ENCODE measurements at regions not wholly inside any gene's neighbourhood (a gene's known extent, or its start where the extent isn't known, plus 50 kb on each side); places are given as distances from the start of the nearest gene placed in this dataset.
"Not testable (repeated sequence)": the region's sequence is repeated elsewhere in the genome, so short reads cannot be mapped to it uniquely, and the experiment has no call there.

DNA sequence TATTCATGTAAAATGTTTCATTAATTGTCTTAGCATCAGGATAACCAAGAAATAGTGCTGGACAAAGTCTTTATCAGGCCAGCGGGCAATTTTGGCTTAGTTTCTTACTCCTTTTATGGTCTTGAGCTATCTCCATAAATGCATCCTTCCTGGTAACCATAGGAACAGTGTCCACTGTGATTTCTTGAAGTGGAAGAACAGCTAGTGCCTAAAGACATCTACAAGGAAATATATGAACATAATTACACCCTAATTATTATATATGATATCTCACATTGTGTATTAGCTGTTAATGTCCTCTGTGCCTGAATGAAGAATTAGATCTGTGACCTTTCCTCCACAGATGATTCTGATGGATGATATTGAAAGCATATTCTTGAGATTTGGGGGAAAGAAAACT, 286.7 kb upstream of the ATXN7L3B start:
- Histone ChIP-seq H3K27me3 (ENCODE audit: control insufficient read depth, insufficient read depth, low read length) (no peaks in the 10 kb centered on the region), H3K4me3 (ENCODE audit: low read depth, low read length) (no peak overlapping the region), H3K36me3 (ENCODE audit: control insufficient read depth, insufficient read depth, low read length) (no peaks in the 10 kb centered on the region)
- DNase-seq (ENCODE audit: low read depth), result no peak
- TF ChIP-seq, protein P1, sequence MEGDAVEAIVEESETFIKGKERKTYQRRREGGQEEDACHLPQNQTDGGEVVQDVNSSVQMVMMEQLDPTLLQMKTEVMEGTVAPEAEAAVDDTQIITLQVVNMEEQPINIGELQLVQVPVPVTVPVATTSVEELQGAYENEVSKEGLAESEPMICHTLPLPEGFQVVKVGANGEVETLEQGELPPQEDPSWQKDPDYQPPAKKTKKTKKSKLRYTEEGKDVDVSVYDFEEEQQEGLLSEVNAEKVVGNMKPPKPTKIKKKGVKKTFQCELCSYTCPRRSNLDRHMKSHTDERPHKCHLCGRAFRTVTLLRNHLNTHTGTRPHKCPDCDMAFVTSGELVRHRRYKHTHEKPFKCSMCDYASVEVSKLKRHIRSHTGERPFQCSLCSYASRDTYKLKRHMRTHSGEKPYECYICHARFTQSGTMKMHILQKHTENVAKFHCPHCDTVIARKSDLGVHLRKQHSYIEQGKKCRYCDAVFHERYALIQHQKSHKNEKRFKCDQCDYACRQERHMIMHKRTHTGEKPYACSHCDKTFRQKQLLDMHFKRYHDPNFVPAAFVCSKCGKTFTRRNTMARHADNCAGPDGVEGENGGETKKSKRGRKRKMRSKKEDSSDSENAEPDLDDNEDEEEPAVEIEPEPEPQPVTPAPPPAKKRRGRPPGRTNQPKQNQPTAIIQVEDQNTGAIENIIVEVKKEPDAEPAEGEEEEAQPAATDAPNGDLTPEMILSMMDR (IDR thresholded peaks at IDR 0.05; ENCODE audit: insufficient read depth, low read length, poor library complexity, severe bottlenecking), result no peak

DNA sequence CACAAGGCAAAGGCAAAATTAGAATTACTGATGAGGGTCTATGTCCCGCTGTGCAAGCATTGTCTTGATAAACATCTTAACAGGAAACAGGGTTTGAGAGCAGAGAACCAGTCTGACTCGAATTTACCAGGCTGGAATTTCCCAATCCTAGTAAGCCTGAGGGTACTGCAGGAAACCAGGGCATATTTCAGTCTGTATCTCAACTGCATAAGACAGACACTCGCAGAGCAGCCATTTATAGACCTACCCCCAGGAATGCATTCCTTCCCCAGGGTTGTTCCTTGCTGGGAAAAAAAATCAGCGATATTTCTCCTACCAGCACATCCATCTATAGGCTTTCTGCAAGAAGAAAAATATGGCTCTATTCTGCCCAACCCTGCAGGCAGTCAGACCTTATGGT, 283.8 kb upstream of the ATXN7L3B start:
- H3K4me3 ChIP-seq (ENCODE audit: low read depth, low read length); H3K36me3 ChIP-seq (ENCODE audit: control insufficient read depth, insufficient read depth, low read length); H3K27me3 ChIP-seq (ENCODE audit: control insufficient read depth, insufficient read depth, low read length); DNase-seq (ENCODE audit: low read depth): not testable (repeated sequence)

DNA sequence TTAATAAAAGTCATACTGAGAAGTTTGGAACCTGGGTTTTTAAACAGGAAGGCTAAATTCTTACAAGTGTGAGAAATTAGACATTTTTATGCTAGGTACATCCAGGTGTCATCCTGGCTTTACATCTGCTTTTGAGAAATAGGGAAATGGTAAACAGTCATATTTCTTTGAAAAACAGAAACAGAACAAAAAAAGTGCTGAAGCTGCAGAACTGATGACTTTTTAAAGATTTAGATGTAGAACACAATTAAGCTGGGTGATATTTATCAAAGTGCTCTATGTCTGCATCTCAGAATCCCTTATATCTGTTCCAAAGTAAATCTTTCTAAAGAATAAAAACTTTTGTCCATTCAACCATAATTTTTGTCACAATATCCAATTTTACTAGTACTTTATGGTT, 282.9 kb upstream of the ATXN7L3B start:
- TF ChIP-seq, protein P1 (IDR thresholded peaks at IDR 0.05; ENCODE audit: insufficient read depth, low read length, poor library complexity, severe bottlenecking), result no peak
- Histone ChIP-seq H3K27me3 (ENCODE audit: control insufficient read depth, insufficient read depth, low read length) (no peaks in the 10 kb centered on the region), H3K36me3 (ENCODE audit: control insufficient read depth, insufficient read depth, low read length) (no peaks in the 10 kb centered on the region), H3K4me3 (ENCODE audit: low read depth, low read length) (no peak overlapping the region)
- no peak for DNase-seq (ENCODE audit: low read depth)

DNA sequence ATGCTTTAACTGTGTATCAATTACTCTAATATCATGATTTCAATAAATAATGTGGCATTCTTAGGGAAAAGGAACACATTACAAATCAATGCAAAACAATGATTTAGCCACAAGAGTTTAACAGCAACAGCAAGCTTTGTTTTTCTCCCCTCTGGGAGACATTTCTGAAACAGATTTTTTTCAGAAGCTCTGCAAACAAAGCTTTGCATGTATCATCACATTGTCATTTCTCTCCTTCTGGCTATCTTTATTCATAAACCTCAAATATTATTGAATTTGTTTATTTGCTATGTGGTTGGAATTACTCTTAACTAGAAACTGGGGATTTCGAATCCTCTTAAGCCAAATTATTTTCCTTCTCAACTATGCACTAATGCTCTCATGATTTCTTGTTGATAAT, 278.4 kb upstream of the ATXN7L3B start:
- TF ChIP-seq, protein P1 (IDR thresholded peaks at IDR 0.05; ENCODE audit: insufficient read depth, low read length, poor library complexity, severe bottlenecking), result no peak
- H3K36me3 ChIP-seq (ENCODE audit: control insufficient read depth, insufficient read depth, low read length), result no peaks in the 10 kb centered on the region
- H3K4me3 ChIP-seq (ENCODE audit: low read depth, low read length), result no peak overlapping the region
- no peak for DNase-seq (ENCODE audit: low read depth)
- no peaks in the 10 kb centered on the region for H3K27me3 ChIP-seq (ENCODE audit: control insufficient read depth, insufficient read depth, low read length)

DNA sequence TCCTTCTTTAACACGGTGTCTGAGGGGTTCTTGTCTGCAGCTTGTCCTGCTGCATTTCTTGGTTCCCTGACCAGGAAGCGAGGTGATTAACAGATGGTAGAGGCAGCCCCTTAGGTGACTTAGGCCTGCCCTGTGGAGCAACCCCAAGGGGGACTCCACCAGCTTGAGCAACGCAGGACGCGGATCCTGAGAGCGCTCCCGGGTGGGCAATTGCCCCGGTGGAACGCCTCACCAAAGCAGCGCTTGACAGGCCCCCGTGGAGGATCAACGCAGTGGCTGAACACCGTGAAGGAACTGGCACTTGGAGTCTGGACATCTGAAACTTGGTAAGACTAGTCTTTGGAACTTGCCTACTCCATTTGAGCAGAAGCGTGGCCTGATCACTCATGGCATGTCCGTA, 272.9 kb upstream of the ATXN7L3B start:
- DNase-seq (ENCODE audit: low read depth), result no peak
- Histone ChIP-seq H3K36me3 (ENCODE audit: control insufficient read depth, insufficient read depth, low read length) (no peaks in the 10 kb centered on the region), H3K4me3 (ENCODE audit: low read depth, low read length) (no peak overlapping the region), H3K27me3 (ENCODE audit: control insufficient read depth, insufficient read depth, low read length) (no peaks in the 10 kb centered on the region)
- TF ChIP-seq, protein P1 (IDR thresholded peaks at IDR 0.05; ENCODE audit: insufficient read depth, low read length, poor library complexity, severe bottlenecking), result no peak

DNA sequence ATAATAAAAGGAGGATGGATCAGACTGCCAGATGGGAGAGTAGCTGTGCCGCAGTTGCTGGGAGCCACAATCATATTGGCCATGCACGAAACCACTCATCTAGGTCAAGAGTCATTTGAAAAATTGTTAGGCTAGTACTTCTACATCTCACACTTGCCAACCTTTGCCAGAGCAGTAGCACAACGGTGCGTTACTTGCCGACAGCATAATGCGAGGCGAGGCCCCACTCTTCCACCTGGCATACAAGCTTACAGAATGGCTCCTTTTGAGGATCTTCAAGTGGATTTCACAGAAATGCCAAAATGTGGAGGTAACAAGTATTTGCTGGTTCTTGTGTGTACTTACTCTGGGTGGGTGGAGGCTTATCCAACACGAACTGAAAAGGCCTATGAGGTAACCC, 268.3 kb upstream of the ATXN7L3B start:
- H3K27me3 ChIP-seq (ENCODE audit: control insufficient read depth, insufficient read depth, low read length); H3K36me3 ChIP-seq (ENCODE audit: control insufficient read depth, insufficient read depth, low read length); H3K4me3 ChIP-seq (ENCODE audit: low read depth, low read length); DNase-seq (ENCODE audit: low read depth): not testable (repeated sequence)

DNA sequence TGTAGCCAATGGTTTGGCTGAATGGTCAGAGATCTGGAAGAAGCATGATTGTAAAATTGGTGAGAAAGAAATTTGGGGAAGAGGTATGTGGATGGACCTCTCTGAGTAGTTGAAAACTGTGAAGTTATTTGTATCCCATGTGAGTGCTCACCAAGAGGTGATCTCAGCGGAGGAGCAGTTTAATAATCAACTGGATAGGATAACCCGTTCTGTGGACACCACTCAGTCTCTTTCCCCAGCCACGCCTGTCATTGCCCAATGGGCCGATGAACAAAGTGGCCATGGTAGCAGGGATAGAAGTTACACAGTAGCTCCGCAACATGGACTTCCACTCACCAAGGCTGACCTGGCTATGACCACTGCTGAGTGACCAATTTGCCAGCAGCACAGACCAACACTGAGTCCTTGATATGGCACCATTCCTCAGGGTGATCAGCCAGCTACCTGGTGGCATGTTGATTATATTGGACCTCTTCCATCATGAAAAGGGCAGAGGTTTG, 257.4 kb upstream of the ATXN7L3B start:
- no peak for DNase-seq (ENCODE audit: low read depth)
- Histone ChIP-seq H3K27me3 (ENCODE audit: control insufficient read depth, insufficient read depth, low read length) (no peaks in the 10 kb centered on the region), H3K4me3 (ENCODE audit: low read depth, low read length) (no peak overlapping the region), H3K36me3 (ENCODE audit: control insufficient read depth, insufficient read depth, low read length) (no peaks in the 10 kb centered on the region)
- TF ChIP-seq, protein P1 (IDR thresholded peaks at IDR 0.05; ENCODE audit: insufficient read depth, low read length, poor library complexity, severe bottlenecking), result no peak

DNA sequence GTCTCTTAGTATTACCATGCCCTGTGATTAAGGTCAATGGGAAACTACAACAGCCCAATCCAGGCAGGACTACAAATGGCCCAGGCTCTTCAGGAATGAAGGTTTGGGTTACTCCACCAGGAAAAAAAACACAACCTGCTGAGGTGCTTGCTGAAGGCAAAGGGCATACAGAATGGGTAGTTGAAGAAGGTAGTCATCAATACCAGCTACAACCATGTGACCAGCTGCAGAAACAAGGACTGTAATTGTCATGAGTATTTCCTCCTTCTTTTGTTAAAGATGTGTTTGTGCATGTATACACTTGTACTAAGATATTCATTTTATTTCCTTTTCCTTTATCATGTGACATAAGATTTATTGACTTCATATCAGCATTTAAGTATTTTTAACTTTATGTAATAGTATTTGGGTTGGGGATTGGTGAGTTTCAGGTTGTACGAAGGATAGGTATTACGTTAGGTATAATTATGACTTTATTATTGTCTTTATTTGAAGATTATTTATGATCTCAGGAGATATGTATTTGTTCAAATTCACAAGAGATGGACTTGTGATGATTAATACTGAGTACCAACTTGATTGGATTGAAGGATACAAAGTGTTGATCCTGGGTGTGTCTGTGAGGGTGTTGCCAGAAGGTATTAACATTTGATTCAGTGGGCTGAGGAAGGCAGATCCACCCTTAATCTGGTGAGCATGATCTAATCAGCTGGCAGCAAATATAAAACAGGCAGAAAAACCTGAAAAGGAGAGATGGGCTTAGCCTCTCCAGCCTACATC, 256.0 kb upstream of the ATXN7L3B start:
- not testable (repeated sequence) for DNase-seq (ENCODE audit: low read depth); H3K27me3 ChIP-seq (ENCODE audit: control insufficient read depth, insufficient read depth, low read length); H3K36me3 ChIP-seq (ENCODE audit: control insufficient read depth, insufficient read depth, low read length); H3K4me3 ChIP-seq (ENCODE audit: low read depth, low read length)

Data from kidney epithelial cell (primary cell).